HCT116 (cell line): ENCODE measurements at regions not wholly inside any gene's neighbourhood (a gene's known extent, or its start where the extent isn't known, plus 50 kb on each side); places are given as distances from the start of the nearest gene placed in this dataset.

Source experiments
- CEBPB ChIP-seq: IDR thresholded peaks from 2 replicates; pipeline ENCODE4 v1.6.1; 2012; ENCODE audit warnings: low read depth
- EGR1 ChIP-seq: IDR thresholded peaks from 2 replicates; pipeline ENCODE4 v1.6.1; 2012; ENCODE audit warnings: low read depth
- ELF1 ChIP-seq: IDR thresholded peaks from 2 replicates; pipeline ENCODE4 v1.6.1; 2012; ENCODE audit warnings: low read depth, borderline replicate concordance
- RAD21 ChIP-seq: IDR thresholded peaks from 2 replicates; pipeline ENCODE4 v1.6.1; 2012; ENCODE audit warnings: low read depth, mild to moderate bottlenecking

- TF ChIP-seq EGR1 (no peak), CEBPB (no peak), ELF1 (no peak), RAD21 (no peak)
Measured at GRCh38 chr10:16195178-16195769, 241.5 kb upstream of the PTER start.
